ENCODE measurements at regions not wholly inside any gene's neighbourhood (a gene's known extent, or its start where the extent isn't known, plus 50 kb on each side); places are given as distances from the start of the nearest gene placed in this dataset.
A peak's percentile ranks its signal among the peaks of the same experiment; 100 is the strongest.

DNA sequence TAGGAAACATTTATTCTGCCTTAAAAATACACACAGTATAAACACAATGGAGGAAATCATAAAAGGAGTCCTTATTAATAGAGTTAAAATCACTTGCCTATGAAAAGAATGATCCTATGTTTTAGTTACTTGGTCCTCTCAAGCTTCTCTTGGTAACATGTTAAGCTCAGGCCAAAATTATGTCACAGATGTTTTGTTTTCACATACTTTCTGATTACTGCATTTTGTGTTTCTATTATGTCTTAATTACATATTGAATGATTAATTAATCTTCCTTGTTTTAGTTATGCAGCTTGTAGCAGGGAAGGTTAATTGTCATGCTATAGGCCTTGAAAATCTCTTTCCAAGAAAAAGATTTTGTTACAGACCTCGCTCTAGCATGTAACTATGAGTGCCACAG is 406.0 kb downstream of the PLA2G4A start:
- H3K4me3 ChIP-seq (replicated peaks; ENCODE audit: low read depth, low read length), result no peak overlapping the region
- TF ChIP-seq, protein P1, sequence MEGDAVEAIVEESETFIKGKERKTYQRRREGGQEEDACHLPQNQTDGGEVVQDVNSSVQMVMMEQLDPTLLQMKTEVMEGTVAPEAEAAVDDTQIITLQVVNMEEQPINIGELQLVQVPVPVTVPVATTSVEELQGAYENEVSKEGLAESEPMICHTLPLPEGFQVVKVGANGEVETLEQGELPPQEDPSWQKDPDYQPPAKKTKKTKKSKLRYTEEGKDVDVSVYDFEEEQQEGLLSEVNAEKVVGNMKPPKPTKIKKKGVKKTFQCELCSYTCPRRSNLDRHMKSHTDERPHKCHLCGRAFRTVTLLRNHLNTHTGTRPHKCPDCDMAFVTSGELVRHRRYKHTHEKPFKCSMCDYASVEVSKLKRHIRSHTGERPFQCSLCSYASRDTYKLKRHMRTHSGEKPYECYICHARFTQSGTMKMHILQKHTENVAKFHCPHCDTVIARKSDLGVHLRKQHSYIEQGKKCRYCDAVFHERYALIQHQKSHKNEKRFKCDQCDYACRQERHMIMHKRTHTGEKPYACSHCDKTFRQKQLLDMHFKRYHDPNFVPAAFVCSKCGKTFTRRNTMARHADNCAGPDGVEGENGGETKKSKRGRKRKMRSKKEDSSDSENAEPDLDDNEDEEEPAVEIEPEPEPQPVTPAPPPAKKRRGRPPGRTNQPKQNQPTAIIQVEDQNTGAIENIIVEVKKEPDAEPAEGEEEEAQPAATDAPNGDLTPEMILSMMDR (IDR thresholded peaks at IDR 0.05; ENCODE audit: low read length, missing control alignments), result no peak
- no peak for DNase-seq (ENCODE audit: low read depth)

DNA sequence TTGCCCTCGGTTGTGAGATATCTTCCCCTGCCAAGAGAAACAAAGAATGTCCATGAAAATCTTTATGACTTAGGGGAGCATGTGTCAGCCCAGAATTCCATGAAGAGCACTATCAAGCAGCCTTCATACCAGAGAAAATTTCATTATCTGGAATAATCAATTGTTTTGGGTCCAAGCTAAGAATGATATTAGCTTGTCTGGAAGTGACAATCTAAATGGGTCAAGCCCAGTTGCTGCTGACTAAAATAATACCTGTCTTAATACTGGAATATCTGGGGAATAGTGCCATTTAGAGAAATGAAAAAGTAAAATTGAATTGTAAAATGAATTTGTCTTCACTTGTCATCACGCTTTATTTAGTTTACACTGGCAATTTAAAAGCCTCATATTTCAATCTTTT is 407.4 kb downstream of the PLA2G4A start:
- no peak for DNase-seq (ENCODE audit: low read depth)
- TF ChIP-seq, protein P1 (IDR thresholded peaks at IDR 0.05; ENCODE audit: low read length, missing control alignments), result no peak
- no peak overlapping the region for H3K4me3 ChIP-seq (replicated peaks; ENCODE audit: low read depth, low read length)

GRCh38 chr1:187236676-187237075 is 407.9 kb downstream of the PLA2G4A start:
- no peak for DNase-seq (ENCODE audit: low read depth)
- TF ChIP-seq, protein P1 (IDR thresholded peaks at IDR 0.05; ENCODE audit: low read length, missing control alignments), result no peak
- H3K4me3 ChIP-seq (replicated peaks; ENCODE audit: low read depth, low read length), result no peak overlapping the region

DNA sequence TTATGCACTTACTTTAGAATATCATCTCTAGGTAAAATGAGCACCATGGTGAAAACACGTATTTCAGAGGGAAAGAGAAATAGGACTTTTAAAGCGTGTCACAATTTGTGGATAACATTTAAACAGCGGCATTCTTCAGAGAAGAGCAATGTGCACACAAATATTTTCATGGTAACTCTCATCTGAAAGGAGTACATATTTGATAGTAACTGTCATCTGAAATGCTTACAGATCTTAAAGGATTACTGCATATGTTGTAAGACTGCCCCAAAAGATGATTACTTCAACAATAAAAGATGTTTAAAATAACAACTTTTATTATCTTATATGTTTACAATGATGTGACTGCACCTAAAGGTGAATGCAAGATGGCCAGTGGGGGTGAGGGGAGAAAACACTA is 408.8 kb downstream of the PLA2G4A start:
- TF ChIP-seq, protein P1 (IDR thresholded peaks at IDR 0.05; ENCODE audit: low read length, missing control alignments), result no peak
- H3K4me3 ChIP-seq (replicated peaks; ENCODE audit: low read depth, low read length), result no peak overlapping the region
- no peak for DNase-seq (ENCODE audit: low read depth)

GRCh38 chr1:187241971-187242370 is 413.2 kb downstream of the PLA2G4A start:
- no peak for DNase-seq (ENCODE audit: low read depth)
- no peak overlapping the region for H3K4me3 ChIP-seq (replicated peaks; ENCODE audit: low read depth, low read length)
- TF ChIP-seq, protein P1 (IDR thresholded peaks at IDR 0.05; ENCODE audit: low read length, missing control alignments), result no peak

DNA sequence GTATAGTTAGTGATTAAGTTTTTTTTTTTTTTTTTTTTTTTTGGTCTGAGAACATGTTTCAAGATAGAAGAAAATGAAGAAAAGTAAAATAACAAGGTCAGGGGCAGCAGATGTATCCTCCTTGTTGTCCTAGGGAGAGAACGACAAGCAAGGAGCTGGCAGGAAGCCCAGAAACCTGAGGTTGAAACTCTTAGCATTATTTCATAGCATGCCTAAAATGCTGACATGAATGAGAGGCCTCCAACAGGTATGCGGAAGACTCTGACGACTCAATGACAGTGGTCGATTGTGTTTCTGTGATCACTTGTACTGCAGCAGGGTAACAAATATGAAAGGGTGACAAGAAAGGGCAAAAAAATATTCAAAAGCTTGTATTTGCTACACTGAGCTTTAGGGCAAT is 415.9 kb downstream of the PLA2G4A start:
- peak; percentile 11 for DNase-seq (ENCODE audit: low read depth)
- no peak overlapping the region for H3K4me3 ChIP-seq (replicated peaks; ENCODE audit: low read depth, low read length)
- TF ChIP-seq, protein P1 (IDR thresholded peaks at IDR 0.05; ENCODE audit: low read length, missing control alignments), result no peak

- no peak overlapping the region for H3K4me3 ChIP-seq (replicated peaks; ENCODE audit: low read depth, low read length)
- TF ChIP-seq, protein P1 (IDR thresholded peaks at IDR 0.05; ENCODE audit: low read length, missing control alignments), result no peak
- DNase-seq (ENCODE audit: low read depth), result no peak
These were observed 416.5 kb downstream of the PLA2G4A start for GRCh38 chr1:187245201-187245600.
